Head of caudate nucleus (tissue), 42 donors: ENCODE measurements at regions not wholly inside any gene's neighbourhood (a gene's known extent, or its start where the extent isn't known, plus 50 kb on each side); places are given as distances from the start of the nearest gene placed in this dataset.
"Not testable (repeated sequence)": the region's sequence is repeated elsewhere in the genome, so short reads cannot be mapped to it uniquely, and the experiment has no call there.

Source experiments
- DNase-seq, 42 donors: peaks; one replicate each; pipeline versions ENCODE4 v3.0.0 to v3.0.0-alpha.2; 2020 to 2021; ENCODE audit warnings: mixed read lengths in 7 of 42
- intact Hi-C: fragments of 100-400 bp; cut with DNase I; formaldehyde crosslinking; loops from one replicate; pipeline ENCODE4 v1.15.0; 2022

- no peak for DNase-seq
- intact Hi-C loops: no loop called here
Measured at GRCh38 chr6:10084111-10084986, 330.5 kb downstream of the TFAP2A start.

DNA sequence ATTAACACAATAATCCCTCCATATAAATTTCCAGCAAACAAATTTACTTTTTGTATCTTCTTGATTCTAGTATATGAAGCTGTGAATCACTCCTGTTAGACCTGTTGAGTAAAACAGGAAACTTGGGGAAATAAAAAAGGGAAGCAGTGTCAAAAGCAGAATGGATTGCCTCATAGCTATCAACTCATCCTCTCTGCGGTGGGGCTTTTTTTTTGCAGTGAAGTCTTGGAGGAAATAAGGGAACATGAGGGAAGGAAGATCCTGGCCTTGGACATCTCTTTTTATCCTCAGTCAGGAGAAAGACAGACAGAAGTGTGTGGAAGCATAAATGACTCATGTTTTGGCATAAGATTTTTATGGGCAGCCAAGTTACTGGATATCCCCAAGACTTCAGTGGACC lies 332.5 kb downstream of the TFAP2A start:
- no peak for DNase-seq
- intact Hi-C loops: no loop called here

DNA sequence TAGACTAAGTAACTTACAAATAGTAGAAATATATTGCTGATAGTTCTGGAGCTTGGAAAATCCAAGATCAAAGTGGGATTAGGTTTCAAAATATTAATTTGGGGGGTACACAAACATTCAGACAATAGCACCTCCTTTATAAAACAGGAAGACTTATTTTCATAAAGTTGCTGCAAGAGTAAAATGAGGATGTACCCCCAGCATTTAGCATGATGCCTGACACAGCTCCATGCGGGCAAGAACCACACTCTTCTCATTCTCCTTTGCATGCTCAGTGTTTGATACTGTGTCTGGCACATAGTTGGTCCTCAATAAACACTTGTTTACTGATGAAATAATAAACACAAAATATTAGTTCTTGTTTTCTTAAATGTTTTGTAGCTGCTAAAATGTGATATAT lies 332.9 kb downstream of the TFAP2A start:
- intact Hi-C loops: no loop called here
- no peak for DNase-seq

- intact Hi-C loops: no loop called here
- DNase-seq: no peak
Measured at GRCh38 chr6:10081075-10081474, 333.8 kb downstream of the TFAP2A start.

- DNase-seq: no peak
- intact Hi-C loops: no loop called here
Measured at GRCh38 chr6:10080561-10080960, 334.3 kb downstream of the TFAP2A start.

GRCh38 chr6:10078581-10078980 lies 336.3 kb downstream of the TFAP2A start:
- intact Hi-C loops: no loop called here
- DNase-seq: no peak

- DNase-seq, intact Hi-C loops: not testable (repeated sequence)
Measured at GRCh38 chr6:10074726-10075125, 340.1 kb downstream of the TFAP2A start.

- no peak for DNase-seq
- intact Hi-C loops: no loop called here
Measured at GRCh38 chr6:10073341-10073740, 341.5 kb downstream of the TFAP2A start.

GRCh38 chr6:10071631-10072220 lies 343.1 kb downstream of the TFAP2A start:
- no peak for DNase-seq

DNA sequence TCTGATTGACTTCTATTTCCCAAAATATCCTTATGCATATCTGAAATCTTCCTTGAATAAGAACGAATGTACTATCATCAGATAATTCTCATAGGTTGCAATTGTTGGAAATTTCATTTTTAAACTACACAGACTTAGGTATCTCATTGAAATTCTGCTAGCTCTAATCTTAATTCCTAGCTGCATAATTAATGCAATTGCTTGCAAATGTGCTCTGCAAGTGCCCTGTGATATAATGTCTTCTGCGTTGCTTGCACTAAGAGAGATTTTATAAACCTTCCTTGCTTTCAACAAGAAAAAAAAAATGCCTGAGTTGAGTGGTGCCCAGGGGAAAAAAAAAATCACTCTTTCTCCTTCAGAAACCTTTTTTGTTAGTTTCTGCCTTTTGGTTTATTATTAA lies 354.9 kb downstream of the TFAP2A start:
- DNase-seq: no peak
- intact Hi-C loops: no loop called here

More at GRCh38 chr6:10071631-10072220, 343.1 kb downstream of the TFAP2A start:
- intact Hi-C loops: no loop called here

DNA sequence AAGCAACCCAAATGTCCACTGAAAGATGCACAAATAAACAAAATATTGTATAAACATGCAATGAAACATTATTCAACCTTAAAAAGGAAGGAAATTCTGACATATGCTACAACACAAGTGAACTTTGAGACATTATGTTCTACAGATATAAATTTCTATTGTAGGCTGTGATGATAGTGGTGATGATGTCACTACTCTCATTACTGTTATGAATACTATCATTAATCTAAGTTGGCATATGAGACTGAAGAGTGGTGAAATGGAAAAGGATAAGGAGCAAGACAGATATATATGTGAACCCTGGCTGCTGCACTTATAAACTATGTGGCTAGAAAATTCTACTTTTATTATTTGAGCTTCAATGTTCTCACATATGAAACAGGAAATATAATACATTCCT lies 360.2 kb downstream of the TFAP2A start:
- no peak for DNase-seq
- intact Hi-C loops: no loop called here

GRCh38 chr6:10051283-10051682 lies 363.6 kb downstream of the TFAP2A start:
- DNase-seq: no peak
- intact Hi-C loops: no loop called here

- intact Hi-C loops: no loop called here
- no peak for DNase-seq
Measured at GRCh38 chr6:10048370-10049297, 366.2 kb downstream of the TFAP2A start.

DNA sequence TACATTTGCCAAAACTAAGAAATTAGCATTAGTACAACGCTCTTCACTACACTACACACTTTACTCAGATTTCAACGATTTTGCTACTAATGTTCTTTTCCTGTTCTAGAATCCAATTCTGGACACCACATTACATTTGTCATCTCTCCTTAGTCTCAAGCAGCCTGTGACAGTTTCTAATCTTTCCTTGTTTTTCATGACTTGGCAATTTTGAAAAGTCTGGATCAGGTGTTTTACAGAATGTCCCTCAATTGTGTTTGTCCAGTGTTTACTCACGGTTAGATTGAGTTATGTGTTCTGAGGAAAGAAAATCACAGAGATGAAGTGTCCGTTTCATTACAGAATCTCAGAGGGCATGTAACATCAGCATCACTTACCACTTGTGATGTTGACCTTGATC lies 372.6 kb downstream of the TFAP2A start:
- intact Hi-C loops: no loop called here
- DNase-seq: no peak

GRCh38 chr6:10033223-10033829 lies 381.5 kb downstream of the TFAP2A start:
- no peak for DNase-seq

DNA sequence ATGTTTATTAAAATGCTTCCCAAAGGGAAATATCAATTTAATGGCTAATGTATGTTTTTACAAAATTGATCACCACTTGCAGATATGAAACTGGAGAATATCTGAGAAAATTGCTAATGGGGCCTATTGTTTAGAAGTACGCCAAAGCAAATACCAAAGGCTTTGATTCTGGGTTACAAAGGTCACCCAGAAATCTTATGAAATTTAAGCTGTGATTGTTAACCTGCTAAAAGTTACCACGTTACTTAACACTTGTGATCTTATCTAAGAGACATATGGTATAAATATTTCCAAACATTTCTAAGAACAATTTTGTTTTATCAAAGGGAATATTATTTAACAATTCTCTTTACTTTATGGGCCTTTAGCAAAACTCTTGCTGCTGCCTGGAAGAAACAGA lies 383.3 kb downstream of the TFAP2A start:
- DNase-seq: no peak
- intact Hi-C loops: no loop called here

More at GRCh38 chr6:10033223-10033829, 381.5 kb downstream of the TFAP2A start:
- intact Hi-C loops: no loop called here

GRCh38 chr6:10030942-10031537 lies 383.8 kb downstream of the TFAP2A start:
- DNase-seq: no peak
- intact Hi-C loops: no loop called here

DNA sequence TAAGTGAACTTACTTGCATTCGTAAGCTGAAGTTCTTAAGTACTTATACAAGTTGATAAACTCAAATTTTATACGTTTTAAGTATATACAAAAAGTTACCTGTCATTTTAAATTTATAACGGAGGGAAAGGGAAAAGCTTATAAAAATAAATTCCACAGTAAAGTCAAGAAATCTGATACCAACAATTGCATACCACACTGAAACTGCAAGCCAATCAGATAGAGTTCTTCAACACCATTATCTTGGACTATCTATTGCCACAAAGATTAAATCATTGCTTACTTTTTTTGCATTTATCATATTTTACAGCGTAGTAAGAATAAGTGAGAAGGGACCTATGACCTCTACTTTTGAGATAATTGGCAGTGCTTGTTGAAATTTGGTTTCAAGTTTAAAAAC lies 386.7 kb downstream of the TFAP2A start:
- intact Hi-C loops: no loop called here
- no peak for DNase-seq

DNA sequence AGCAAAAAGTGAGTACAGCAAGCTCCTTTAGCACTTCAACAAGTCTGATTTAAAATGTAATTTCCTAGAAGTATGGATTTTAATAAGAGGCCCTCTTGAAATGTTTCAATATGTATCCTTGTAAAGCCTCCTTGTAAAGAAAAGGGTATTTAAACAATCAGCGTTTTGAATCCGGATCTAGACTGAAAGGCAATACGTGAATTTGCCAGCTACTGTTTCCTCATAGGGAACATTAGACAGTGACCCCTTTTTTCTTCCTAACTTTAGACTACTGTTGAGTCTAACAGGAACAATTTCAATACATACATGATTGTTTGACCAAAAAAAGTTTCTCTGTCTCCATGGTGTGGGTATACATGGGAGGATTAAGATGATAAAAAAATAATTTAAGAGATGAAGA lies 395.0 kb downstream of the TFAP2A start:
- intact Hi-C loops: no loop called here
- no peak for DNase-seq
